BJ (cell line): ENCODE measurements at regions not wholly inside any gene's neighbourhood (a gene's known extent, or its start where the extent isn't known, plus 50 kb on each side); places are given as distances from the start of the nearest gene placed in this dataset.

Experiments
- CTCF ChIA-PET: fragments of 350-600 bp; formaldehyde crosslinking; extraction: SDS; loops from one replicate; lab custom pipeline; 2021; ENCODE audit warnings: antibody characterized with exemption, inconsistent platforms; lab: Yijun Ruan, JAX
- POLR2A ChIA-PET: fragments of 300-600 bp; sonication (Branson Sonifier 250); formaldehyde crosslinking; extraction: SDS; loops from one replicate; lab custom pipeline; 2021; ENCODE audit warnings: antibody characterized with exemption; lab: Charles Lee
- DNase-seq: peaks from one replicate; pipeline ENCODE4 v3.0.0-alpha.2; 2011; ENCODE audit warnings: low read depth
- H3K27me3 ChIP-seq: 2 replicates; pipeline ENCODE4 v1.6.0; 2011; ENCODE audit warnings: low read length; ENCODE audit not compliant: control insufficient read depth, insufficient read depth
- H3K36me3 ChIP-seq: 2 replicates; pipeline ENCODE4 v1.5.1; 2011; ENCODE audit warnings: low read length; ENCODE audit not compliant: control insufficient read depth, insufficient read depth
- H3K4me3 ChIP-seq: 2 replicates; pipeline ENCODE4 v1.5.1; 2011; ENCODE audit warnings: low read depth, mild to moderate bottlenecking, control low read depth, low read length
- TF ChIP-seq, protein P1 (sequence below): IDR thresholded peaks from 2 replicates; pipeline ENCODE4 v1.5.1; 2011; ENCODE audit warnings: low read depth, mild to moderate bottlenecking, control low read depth, inconsistent platforms, low read length, moderate library complexity; ENCODE audit not compliant: insufficient read depth

DNA sequence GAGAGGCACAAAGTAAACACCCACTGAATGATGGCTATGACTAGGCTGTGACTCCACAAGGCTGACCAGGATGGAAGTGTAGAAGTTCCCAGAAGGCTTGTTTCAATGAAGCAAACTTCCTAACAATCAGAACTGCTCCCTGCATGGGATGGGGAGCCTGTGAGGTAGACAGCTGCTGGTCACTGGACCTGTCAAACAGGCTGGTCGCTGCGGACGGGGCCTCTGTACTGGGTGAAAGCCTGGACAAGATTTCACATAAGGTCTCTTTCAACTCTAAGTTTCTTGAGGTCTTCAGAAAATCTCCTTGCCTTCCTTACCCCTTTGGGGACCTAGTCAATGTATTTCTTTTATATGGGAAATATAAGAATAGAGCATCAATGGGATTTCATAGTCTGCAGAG, 438.2 kb downstream of the BUD13 start:
- no peak for DNase-seq

DNA sequence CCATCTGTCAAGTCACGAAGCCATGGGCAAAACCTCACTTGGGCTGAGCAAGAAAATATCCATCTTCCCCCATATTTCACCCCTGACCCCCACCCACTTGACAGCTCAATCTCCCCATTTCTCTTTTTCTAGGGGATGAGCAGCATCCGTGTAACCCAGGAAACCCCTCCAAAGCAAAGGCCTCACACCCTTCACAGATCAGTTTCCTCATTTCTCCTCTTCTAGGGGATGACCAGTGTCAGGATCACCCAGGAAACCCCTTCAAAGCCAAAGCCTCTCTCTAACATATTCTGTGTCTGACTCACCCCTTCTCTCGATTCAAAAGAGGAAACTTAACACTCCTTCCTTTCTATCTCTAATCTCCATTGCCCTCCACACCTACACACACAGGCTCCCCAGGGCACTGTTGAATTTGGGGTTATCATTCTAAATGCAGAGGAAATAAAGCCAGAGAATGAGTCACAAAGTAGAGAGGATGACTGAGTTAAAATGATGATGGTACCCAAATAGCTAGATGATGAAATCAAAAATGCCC, 439.7 kb downstream of the BUD13 start:
- no peak overlapping the region for H3K4me3 ChIP-seq
- CTCF ChIA-PET = no interaction called here
- no peak for DNase-seq
- H3K36me3 ChIP-seq = no peaks in the 10 kb centered on the region
- POLR2A ChIA-PET = no interaction called here
- TF ChIP-seq, protein P1, sequence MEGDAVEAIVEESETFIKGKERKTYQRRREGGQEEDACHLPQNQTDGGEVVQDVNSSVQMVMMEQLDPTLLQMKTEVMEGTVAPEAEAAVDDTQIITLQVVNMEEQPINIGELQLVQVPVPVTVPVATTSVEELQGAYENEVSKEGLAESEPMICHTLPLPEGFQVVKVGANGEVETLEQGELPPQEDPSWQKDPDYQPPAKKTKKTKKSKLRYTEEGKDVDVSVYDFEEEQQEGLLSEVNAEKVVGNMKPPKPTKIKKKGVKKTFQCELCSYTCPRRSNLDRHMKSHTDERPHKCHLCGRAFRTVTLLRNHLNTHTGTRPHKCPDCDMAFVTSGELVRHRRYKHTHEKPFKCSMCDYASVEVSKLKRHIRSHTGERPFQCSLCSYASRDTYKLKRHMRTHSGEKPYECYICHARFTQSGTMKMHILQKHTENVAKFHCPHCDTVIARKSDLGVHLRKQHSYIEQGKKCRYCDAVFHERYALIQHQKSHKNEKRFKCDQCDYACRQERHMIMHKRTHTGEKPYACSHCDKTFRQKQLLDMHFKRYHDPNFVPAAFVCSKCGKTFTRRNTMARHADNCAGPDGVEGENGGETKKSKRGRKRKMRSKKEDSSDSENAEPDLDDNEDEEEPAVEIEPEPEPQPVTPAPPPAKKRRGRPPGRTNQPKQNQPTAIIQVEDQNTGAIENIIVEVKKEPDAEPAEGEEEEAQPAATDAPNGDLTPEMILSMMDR = no peak
- H3K27me3 ChIP-seq = no peaks in the 10 kb centered on the region

More for the DNA sequence above, 438.2 kb downstream of the BUD13 start:
- TF ChIP-seq, protein P1 = no peak
- ChIA-PET POLR2A (no interaction called here), CTCF (no interaction called here)
- no peaks in the 10 kb centered on the region for H3K27me3 ChIP-seq
- no peaks in the 10 kb centered on the region for H3K36me3 ChIP-seq
- no peak overlapping the region for H3K4me3 ChIP-seq

DNA sequence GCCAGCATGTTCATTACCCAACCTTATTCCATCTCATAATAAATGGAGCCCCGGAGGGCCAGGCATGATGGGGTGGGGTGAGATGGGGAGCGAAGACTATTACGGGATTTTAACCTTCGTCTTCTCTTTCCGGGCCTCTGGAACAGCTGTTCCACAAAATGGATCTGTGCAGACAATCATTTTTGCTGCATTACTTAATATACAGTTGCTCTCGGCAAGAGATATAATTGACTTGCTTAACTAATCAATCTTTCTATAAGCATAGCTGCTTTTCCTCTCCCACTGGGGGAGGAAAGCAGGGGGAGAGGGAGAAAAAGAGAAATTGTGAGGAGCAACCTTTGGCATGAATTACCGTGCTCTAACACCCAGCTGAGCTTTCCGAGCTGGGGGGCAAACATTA, 440.4 kb downstream of the BUD13 start:
- TF ChIP-seq, protein P1 = no peak
- H3K36me3 ChIP-seq = no peaks in the 10 kb centered on the region
- CTCF ChIA-PET = no interaction called here
- no peak for DNase-seq
- no peak overlapping the region for H3K4me3 ChIP-seq
- H3K27me3 ChIP-seq = no peaks in the 10 kb centered on the region
- POLR2A ChIA-PET = no interaction called here

DNA sequence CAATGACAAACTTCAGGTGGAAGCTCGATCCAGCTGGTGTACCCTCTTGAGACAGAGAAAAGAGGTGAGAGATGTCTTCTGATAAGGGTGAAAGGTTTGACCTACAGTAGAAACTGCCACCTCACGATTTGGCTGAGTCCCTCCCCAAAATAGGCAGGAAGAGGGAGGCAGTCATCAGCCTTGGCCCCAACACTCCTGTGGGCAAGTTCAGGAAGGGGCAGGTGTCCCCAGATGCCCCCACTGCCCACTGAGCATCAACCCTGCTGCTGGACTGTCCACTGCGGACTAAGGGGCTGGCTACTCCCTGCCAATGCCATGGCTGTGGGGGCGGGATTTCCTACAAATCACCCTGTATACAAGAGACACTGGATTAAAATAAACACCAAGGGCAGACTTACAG, 441.4 kb downstream of the BUD13 start:
- Histone ChIP-seq H3K36me3 (no peaks in the 10 kb centered on the region), H3K27me3 (no peaks in the 10 kb centered on the region), H3K4me3 (no peak overlapping the region)
- DNase-seq = no peak
- TF ChIP-seq, protein P1 = no peak
- ChIA-PET POLR2A (no interaction called here), CTCF (no interaction called here)

DNA sequence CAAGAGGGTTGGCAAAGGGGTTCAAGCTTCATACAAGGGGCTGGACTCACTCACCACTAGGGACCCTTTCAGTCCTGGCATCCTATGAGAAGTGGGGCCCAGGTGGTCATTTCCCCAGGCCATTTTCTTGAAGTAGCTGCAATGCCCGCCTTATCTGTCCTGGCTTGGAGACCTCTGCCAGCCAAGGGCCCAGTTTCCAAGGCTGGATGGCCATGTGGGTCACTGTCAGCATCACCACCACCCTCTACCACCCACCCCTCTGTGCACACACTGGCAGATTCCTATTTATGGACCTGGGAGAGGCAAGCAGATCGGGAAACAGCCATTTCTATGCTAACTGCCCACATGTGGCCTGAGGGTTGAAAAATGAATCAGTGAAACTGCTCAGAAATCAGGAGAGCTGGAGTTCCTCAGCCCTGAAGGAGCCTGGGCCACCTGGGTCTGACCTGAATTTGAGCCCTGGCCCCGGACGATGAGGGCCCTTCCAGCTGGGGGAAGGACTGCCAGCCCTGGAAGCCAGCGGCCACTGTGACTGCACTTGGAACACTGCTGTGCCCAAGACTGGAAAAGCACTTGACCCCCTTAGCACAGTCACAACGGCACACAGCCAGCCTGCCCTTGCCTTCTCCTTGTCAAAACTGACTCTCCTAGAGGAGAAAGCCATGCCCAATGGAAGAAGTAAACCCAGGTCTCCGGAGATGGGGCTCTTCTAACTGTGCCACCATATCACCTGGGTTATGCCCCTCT, 442.2 kb downstream of the BUD13 start:
- CTCF ChIA-PET = no interaction called here
- no peak for DNase-seq
- TF ChIP-seq, protein P1 = no peak
- Histone ChIP-seq H3K27me3 (no peaks in the 10 kb centered on the region), H3K4me3 (no peak overlapping the region), H3K36me3 (no peaks in the 10 kb centered on the region)
- POLR2A ChIA-PET = no interaction called here
